ENCODE measurements at regions not wholly inside any gene's neighbourhood (a gene's known extent, or its start where the extent isn't known, plus 50 kb on each side); places are given as distances from the start of the nearest gene placed in this dataset.
"Not testable (repeated sequence)": the region's sequence is repeated elsewhere in the genome, so short reads cannot be mapped to it uniquely, and the experiment has no call there.

DNA sequence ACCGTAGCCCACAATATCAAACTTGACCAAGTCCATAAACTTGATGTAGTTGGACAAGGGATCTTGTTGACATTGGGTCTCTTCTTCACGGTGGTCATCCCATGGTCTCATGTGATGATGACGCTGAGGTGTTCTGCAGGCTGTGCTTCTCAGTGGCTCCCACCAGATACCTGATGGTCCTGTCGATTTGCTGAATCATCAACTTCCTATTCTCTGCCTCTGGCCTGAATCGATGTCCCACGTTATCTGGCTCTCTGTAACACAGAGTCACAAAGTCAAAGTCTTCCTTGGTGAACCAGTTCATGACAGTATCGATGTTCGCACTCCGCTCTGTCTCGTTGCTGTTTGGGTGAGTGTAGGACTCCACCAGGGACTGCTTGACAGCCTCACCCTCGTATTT, 217.2 kb upstream of the FRG2C start:
- DNase-seq (ENCODE audit: low read depth): not testable (repeated sequence)

DNA sequence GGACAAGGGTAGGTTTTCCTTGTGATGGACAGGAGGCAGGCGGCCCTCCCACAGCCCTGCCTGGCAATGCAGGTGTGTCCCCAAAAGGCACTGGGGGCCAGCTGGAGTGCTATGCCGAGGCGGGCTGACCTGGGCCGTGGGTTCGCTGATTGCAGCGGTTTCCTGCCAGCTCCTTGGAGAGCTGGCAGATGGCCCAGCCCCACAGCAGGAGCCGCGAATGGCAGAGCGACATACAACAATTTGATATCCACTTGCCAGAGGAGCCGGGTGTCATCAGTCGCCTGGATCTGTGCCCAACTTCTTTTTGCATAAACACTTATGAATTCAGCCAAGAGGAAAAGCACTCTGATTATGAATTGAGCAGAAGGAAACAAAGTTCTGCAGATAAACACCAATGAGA, 210.8 kb upstream of the FRG2C start:
- not testable (repeated sequence) for DNase-seq (ENCODE audit: low read depth)

DNA sequence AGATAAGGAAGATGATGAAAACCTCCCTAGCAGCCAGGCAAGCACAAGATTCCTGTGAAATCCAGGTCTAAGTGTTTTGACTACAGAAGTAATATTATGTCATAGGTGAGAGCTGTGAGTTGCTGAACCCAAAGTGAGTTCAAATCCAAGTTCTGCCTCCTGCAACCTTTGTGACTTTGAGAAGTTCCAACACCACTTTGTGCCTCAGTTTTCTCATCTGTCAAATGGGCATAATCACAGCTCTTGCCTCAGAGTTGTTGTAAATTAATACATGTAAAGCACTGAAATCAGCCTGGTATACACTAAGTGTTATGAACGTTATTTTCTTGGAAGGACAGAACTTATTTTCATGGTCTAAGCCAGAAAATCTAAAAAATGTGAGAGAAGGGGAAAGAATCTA, 210.3 kb upstream of the FRG2C start:
- DNase-seq (ENCODE audit: low read depth): not testable (repeated sequence)

DNA sequence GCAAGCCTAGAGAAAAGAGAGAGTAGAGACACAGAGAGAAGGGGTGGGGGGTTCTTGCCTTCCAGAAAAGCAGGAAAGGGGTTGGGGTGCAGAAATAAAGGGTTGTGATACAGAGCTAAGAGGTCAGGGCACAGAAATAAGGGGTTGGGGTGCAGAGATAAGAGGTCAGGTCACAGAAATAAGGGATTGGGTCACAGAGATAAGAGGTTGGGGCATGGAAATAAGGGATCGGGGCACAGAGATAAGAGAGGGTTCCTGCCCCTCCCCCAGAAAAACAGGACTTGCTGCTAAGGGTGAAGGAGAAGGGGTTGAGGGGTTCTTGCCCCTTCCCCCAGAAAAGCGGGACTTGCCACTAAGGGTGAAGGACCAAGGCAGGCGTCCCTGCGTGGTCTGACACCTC, 189.6 kb upstream of the FRG2C start:
- DNase-seq (ENCODE audit: low read depth): not testable (repeated sequence)

DNA sequence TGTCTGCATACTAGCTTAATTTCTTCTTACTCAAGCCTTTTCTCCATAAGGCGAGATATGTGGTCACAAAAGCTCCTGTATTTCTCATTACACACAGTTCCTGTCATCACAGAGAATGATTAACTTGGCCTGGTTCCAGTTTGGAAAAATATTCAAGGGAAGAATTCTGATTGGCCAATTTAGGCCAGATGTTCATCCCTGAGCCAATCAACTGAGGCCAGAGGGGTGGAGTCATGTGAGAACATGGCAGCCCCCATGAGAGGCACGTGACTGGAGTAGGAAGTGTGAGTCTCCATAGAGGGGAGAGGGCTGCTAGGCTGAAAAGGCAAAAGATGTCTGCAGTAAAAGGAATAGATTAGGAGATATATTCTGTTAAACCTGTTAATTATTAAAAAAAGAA, 167.5 kb upstream of the FRG2C start:
- not testable (repeated sequence) for DNase-seq (ENCODE audit: low read depth)

DNA sequence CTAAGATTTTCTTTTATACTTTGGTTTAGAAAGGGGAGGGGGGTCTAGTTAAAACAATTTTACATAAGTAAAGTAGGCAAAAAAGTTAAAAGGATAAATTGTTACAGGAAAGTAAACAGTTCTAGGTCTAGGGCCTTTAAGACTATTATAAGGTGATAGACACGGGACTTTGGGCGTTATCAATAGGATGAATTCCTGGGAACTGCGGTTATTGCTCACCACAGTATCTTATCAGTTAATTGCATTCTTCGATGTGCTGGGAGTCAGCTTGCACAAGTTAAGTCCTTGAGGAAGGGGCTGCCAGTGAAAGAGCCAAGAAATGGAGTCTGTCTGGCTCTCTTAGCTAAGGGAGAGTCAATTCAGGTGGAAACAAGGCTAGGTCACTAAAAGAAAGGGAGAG, 163.8 kb upstream of the FRG2C start:
- not testable (repeated sequence) for DNase-seq (ENCODE audit: low read depth)

DNA sequence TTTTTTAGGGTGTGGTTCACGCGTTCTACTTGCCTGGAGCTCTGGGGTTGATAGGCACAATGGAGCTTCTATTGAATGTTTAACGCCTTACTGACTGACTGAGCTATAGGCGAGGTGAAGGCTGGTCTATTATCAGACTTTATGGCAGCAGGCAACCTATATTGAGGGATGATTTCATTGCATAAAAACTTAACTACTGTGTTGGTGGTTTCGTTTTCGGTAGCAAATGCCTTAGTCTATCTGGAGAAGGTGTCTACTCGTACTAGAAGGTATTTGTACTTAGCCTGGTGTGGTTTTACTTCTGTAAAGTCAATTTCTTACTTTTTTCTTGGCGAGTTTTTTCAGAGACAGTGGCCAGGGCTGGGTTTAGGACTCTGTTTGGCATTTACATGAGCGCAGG, 162.0 kb upstream of the FRG2C start:
- not testable (repeated sequence) for DNase-seq (ENCODE audit: low read depth)

DNA sequence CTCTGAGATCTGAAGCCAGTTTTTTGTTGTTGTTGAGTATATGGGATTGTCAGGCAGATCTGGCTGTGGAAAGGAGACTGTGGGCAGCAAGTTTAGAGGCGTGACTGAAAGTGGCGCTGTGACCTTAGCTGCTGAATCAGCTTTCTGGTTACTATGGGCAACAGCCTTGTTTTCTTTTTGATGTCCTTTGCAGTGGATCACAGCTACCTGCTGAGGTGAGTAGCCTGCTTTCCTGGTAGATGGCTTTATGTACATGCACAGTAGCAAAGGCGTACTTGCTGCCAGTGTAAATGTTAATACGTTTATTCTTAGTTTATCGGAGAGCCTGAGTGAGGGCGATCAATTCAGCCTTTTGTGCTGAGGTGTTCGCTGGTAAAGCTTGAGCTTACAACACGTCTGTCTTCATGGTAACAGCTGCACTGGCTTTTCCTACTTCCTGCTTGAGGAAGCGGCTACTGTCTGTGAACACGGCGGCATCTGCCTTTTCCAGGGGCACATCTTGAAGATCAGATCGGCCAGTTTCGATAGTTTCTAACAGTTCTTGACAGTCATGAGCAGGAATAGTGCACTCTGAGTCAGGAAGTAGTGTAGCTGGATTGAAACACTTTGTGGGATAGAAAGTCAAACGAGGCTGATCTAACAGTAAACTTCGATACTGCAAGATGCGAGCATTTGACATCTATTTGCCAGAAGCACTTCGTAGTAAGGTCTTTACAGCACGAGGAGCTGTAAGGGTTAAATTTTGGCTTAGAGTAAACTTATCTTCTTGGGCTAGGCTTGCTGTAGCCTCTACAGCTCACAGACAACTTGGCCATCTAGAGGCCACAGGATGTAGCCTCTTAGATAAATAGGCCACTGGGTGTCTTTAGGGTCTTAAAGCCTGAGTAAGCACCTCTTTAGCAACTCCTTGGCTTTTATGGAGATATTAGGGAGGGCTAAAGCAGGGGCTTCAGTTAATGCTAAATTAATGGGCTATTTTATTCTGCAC, 161.1 kb upstream of the FRG2C start:
- peak; percentile 3 for DNase-seq (ENCODE audit: low read depth)

DNA sequence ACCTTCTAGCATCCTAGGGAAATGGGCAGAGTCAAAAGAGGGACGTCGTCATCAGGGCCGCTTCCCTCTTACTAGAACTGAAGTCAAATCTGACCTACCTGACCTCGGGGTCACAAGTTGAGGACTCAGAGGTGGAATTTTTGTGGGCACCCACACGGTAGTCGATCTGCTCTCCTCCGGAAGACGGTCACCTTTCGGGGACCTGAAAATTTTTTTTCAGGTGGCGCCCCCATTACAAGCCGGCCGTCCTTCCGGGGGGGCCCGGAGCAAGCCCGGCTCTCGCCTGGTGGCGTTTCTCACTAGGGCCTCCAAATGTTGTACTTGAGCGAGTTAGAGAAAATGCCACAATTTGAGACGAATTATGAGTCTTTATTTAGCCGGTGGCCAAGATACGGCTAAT, 157.5 kb upstream of the FRG2C start:
- DNase-seq (ENCODE audit: low read depth): no peak

DNA sequence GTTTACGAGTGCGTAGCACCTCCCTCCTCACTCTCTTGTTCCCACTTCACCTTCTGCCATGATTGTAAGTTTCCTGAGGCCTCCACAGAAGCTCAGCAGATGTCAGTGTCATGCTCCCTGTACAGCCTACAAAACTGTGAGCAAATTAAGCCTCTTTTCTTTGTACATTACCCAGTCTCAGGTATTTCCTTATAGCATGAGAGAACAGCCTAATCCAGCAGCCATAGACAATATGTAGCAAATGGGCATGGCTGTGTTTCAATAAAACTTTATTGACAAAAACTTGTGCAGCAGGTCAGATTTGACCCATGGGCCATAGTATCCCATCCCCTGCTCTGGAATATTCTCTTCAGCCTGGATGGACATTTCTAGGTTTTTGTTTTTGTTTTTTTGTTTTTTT, 156.2 kb upstream of the FRG2C start:
- DNase-seq (ENCODE audit: low read depth): not testable (repeated sequence)

DNA sequence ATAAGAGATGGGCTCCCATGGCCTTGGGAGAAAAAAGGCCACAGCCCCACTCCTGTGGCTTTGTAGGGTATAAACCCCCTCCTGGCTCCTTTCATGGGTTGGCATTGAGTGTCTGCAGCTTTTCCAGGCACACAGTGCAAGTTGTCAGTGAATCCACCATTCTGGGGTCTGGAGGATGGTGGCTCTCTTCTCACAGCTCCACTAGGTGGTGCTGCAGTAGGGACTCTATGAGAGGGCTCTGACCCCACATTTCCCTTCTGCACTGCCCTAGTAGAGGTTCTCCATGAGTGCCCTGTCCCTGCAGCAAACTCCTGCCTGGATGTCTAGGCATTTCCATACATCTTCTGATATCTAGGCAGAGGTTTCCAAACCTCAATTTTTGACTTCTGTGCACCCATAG, 136.5 kb upstream of the FRG2C start:
- DNase-seq (ENCODE audit: low read depth): not testable (repeated sequence)

DNA sequence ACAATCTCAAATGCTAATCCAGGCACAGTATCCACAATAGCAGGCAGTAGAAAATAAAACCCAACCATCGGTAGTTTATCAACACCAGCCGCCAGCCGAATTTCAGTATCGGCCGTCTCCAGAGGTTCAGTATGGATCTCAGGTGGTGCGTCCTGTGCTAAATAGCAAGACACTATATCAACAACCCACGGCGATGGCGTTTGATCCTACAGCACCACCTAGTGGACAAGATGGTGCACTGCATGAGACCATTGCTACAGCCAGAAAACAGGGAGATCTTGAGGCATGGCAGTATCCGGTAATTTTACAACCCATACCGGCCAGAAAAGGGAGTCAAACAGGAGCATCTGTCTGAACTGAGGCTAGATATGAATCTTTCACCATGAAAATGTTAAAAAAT, 112.0 kb upstream of the FRG2C start:
- DNase-seq (ENCODE audit: low read depth): peak; percentile 27

DNA sequence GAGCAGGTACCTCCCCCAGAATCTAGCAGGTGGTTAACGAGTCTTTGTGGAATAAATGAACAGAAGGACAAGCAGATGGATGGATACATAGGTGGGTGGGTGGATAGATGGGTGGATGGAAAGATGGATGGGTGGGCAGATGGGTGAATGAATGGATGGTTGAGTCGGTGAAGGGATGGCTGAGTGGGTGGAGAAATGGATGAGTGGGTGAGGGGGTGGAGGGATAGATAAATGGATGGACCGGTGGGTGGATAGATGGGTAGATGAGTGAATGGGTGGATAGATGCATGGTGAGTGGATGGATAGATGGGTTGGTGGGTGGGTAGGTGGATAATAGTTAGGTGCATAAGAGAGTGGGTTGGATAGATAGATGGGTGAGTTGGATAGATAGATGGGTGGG, 99.7 kb upstream of the FRG2C start:
- DNase-seq (ENCODE audit: low read depth): not testable (repeated sequence)

DNA sequence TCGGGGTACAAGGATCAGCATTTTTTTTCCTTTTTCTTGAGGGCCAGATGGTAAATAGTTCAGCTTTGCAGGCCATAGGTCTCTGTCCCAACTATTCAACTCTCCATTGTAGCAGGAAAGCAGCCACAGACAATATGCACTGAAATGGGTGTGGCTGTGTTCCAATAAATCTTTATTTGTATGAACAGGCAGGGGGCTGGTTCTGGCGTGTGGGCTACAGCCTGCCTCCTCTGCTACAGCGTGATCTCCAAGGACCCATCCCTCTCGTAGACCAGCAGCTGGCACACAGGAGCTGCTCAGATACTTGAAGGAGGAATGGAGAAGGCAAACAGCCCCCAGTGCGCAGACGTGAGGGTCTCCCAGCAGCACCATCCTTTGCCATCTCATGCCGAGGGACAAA, 91.8 kb upstream of the FRG2C start:
- not testable (repeated sequence) for DNase-seq (ENCODE audit: low read depth)

DNA sequence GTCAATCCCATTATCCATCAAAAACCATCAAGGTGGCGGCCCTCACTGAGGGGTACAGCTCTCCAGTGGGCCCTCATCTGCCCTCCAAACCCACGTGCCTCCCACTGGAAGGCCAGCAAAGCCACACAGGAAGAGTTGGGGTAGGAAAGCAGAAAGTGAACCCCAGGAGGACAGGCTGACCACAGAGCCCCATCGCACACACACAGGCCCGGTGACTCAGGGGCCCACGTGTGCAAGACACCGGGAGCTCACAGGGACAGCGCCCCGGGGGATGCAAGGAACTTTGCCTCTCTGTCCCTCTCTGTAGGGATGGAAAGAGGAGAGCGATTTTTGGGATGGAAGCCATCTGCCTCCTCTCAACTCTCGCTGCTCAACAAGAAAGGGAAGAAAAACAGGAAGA, 85.0 kb upstream of the FRG2C start:
- DNase-seq (ENCODE audit: low read depth): not testable (repeated sequence)

DNA sequence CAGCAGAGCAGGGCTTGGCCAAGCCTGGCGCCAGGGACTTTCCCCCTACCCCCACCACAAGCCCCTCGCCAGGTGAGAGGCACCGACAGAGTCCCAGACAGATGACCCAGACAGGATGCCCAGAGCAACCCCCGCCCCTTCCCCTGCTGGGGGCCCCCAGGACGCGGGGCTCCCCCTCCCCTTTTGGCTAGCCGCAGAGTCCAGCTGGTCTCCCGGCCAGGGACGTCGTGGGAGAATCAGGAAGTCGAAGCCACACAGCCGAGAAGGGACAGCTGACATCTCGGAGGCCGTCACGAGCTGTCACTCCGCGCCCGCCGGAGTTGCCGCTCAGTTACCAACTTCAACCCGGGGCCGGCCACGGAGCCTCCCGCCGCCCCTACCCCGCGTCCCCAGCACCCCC, 84.6 kb upstream of the FRG2C start:
- DNase-seq (ENCODE audit: low read depth): not testable (repeated sequence)

DNA sequence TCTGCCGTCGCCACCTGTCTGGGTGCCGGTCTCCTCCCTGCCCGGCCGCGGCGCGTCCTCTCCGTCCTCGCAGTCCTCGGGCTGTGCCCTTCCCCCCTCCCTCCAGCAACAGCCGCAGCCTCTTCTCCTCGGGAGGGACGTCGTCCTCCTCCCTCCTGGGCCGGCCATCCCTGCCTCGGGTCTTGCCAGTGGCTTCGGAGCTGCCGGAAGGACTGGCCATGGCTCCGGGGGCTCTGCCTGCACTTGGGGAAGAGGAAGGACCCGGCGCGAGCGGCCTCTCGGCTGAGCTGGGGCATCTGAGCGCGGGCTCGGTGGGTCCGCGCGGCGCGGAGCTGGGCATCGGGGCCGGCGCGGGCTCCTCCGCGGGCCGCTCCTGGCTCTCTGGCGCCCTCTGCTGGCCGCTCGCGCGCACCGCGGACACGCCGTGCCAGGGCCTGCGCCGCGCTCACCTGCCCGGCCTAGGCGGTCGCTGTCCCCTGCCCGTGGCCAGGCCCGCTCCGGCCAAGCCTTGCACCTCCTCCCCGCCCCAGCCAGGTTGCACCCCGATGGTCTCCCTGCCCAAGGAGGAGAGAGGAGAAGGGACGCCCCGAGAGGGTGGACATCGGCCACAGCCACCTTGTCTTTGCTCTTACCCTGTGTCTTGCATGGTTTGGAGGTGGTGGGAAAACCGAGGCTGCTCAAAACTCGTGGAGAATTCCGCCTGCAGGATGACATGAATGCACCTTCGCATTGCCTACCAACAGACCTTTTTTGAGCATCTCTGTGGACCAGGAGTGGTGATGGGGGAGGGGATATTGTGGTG, 83.9 kb upstream of the FRG2C start:
- DNase-seq (ENCODE audit: low read depth): peak; percentile 1

DNA sequence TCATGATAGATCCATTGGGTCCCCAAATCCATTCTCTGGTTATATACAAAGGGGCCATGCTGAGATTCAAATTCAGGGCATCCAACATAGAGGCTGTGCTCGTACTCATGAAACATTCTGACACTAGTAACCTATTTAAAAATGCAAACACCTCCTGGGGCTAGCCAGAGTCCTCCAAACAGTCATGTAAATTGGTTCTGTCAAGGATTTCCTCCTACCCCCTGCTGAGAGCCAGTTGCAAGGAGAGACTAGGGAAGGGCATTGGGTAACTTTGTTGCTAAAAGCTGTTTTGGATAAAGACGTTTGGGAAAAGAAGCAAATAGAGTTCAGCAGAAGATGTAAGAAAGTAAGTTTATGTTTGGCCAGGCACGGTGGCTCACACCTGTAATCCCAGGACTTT, 81.6 kb upstream of the FRG2C start:
- DNase-seq (ENCODE audit: low read depth): not testable (repeated sequence)

DNA sequence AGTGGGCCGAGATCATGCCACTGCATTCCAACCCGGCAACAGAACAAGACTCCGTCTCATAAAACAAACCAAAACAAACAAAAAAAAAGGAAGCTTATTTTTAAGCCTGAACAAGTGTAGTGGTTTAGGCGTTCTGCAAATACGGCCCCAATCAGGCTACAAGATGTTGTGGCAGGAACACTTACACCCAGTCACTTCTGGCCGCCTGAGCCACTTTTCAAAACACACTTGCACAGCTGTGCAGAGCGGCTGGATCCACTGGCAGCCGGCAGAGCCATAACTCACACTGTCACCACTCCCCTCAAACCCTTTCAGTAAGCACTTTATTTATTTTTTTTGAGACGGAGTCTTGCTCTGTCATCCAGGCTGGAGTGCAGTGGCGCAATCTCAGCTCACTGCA, 81.0 kb upstream of the FRG2C start:
- DNase-seq (ENCODE audit: low read depth): not testable (repeated sequence)

DNA sequence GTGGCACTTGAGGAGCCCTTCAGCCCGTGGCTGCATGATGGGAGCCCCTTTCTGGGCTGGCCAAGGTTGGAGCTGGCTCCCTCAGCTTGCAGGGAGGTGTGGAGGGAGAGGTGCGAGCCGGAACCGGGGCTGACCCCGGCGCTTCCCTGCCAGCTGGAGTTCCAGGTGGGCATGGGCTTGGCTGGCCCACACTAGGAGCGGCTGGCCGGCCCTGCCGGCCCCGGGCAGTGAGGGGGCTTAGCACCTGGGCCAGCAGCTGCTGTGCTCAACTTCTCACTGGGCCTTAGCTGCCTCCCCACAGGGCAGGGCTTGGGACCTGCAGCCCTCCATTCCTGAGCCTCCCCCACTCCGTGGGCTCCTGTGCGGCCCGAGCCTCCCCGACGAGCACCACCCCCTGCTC, 76.4 kb upstream of the FRG2C start:
- not testable (repeated sequence) for DNase-seq (ENCODE audit: low read depth)

DNA sequence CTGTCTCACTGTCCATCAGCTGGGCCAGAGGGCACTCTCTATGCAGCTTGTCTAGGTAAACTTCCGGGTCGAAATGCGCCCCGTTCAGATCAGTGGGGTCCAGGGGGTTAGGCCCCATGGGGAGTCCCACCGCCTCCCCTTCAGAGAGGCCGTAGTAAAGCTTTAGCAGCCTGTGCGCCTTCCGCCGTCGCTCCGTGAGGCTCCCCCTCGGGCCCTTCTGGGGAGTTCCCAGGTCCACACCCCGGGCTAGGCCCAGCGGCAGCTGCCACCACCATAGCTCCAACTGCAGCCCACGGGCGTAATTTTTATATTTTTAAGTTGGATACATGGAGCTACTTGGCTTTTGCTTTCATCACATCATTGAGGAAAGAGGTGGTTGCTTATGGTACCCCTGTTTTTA, 73.7 kb upstream of the FRG2C start:
- not testable (repeated sequence) for DNase-seq (ENCODE audit: low read depth)

DNA sequence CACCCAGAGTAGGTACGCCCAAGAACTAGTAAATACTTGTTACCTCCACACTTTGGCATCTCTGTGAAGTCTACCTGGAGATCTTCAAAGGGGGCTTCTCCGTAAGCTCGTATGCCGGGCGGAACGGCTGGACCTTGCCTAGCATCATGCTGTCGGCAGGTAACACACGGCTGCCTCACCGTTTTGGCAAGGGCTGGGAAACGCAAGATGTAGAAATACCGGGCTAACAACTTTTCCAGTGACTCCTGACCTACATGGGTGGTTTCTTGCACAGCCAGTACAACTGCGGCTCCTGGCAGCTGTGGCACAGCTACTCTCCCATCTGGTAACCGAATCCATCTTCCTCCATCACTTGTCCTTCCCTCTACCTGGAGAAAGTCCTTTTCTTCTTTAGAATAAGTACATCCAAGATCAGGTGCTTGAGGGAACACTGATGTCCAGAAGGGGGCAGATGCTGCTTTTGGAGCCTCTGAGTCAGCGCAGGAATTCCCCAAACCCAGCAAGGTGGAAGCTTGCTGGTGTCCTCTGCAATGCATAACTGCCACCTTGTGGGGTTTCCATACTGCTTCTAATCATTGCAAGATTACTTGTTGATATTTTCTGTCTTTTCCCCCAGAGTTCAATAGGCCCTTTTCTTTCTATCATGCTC, 59.7 kb upstream of the FRG2C start:
- peak; percentile 14 for DNase-seq (ENCODE audit: low read depth)

All from ELR (cell line).